ENCODE measurements at regions not wholly inside any gene's neighbourhood (a gene's known extent, or its start where the extent isn't known, plus 50 kb on each side); places are given as distances from the start of the nearest gene placed in this dataset.

DNA sequence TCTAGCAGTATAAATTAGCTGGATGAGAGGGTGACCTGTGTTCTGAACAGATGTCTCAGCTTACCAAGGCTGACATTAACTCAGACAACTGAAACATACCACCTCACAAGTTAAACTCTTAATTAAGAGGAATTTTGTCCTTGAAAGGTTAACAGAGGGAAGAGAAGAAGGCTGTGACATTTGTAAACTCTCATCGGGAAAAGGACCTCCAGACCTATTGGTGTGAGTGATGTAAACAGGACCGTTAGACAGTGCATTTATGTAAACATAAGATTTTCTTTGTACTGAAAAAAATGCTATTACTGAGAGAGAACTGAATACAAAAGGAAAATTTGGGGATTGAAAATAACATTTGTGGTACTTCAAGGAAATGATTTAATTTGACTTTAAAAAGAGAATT, 308.4 kb upstream of the DIAPH2 start:
- Histone ChIP-seq H3K4me1 (no peaks in the 10 kb centered on the region), H3K27me3 (peaks cover 0 to 44% of the 10 kb centered on the region in 2 donors), H3K4me3 (no peak overlapping the region), H3K36me3 (no peaks in the 10 kb centered on the region), H3K27ac (no peak overlapping the region), H3K9me3 (no peaks in the 10 kb centered on the region)
- DNase-seq (ENCODE audit: low spot score in 2 of 2): no peak
- intact Hi-C loops (cut with DNase I; ENCODE audit: low total_unique reads): no loop called here
- TF ChIP-seq POLR2AphosphoS5 (IDR thresholded peaks at IDR 0.05): no peak

DNA sequence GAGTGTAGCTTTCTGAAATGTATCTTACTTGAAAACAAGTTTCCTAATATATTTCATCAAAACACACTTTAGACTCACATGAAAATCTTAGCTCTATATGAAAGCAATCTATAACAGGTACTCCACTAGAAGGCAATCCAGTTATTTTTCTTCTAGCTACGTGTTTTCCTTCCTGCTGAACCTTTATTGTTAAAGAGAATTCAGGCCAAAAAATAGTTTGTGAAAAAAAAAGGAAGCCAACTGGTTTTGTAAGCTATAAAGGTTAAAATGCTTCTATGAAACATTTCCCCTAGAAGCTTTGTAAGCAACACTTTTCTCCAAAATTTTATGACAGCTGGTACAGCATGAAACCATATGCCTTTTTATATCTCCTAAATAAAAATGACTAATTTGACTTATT, 304.7 kb upstream of the DIAPH2 start:
- TF ChIP-seq POLR2AphosphoS5 (IDR thresholded peaks at IDR 0.05) (no peak), POLR2A (IDR thresholded peaks at IDR 0.05) (no peak)
- TF ChIP-seq, protein P1, sequence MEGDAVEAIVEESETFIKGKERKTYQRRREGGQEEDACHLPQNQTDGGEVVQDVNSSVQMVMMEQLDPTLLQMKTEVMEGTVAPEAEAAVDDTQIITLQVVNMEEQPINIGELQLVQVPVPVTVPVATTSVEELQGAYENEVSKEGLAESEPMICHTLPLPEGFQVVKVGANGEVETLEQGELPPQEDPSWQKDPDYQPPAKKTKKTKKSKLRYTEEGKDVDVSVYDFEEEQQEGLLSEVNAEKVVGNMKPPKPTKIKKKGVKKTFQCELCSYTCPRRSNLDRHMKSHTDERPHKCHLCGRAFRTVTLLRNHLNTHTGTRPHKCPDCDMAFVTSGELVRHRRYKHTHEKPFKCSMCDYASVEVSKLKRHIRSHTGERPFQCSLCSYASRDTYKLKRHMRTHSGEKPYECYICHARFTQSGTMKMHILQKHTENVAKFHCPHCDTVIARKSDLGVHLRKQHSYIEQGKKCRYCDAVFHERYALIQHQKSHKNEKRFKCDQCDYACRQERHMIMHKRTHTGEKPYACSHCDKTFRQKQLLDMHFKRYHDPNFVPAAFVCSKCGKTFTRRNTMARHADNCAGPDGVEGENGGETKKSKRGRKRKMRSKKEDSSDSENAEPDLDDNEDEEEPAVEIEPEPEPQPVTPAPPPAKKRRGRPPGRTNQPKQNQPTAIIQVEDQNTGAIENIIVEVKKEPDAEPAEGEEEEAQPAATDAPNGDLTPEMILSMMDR (IDR thresholded peaks at IDR 0.05): no peak
- no peak for DNase-seq (ENCODE audit: low spot score in 2 of 2)
- Histone ChIP-seq H3K36me3 (no peaks in the 10 kb centered on the region), H3K4me1 (no peaks in the 10 kb centered on the region), H3K27me3 (peaks cover 0 to 31% of the 10 kb centered on the region in 2 donors), H3K27ac (no peak overlapping the region), H3K9me3 (no peaks in the 10 kb centered on the region), H3K4me3 (no peak overlapping the region)
- intact Hi-C loops (cut with DNase I; ENCODE audit: low total_unique reads): no loop called here

DNA sequence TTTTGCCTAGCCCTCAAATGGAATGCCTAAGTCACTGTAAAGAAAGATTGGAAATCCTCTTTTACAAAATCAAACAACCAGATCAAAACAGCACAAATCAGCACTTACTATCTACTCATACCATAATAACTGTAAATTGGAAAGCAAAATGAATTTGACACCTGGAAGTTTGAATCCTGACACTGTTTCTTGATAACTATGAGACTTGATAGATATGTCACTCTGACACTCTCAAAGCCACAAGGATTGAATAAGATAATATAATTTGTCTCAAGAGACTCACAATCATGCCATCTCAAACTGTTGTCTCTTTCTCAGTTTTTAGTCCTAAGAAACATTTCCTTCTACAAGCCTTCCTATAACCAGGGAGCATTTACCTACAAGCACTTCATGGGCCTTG, 302.6 kb upstream of the DIAPH2 start:
- H3K27ac ChIP-seq: no peak overlapping the region
- H3K36me3 ChIP-seq: no peaks in the 10 kb centered on the region
- H3K4me3 ChIP-seq: no peak overlapping the region
- H3K4me1 ChIP-seq: no peaks in the 10 kb centered on the region
- intact Hi-C loops (cut with DNase I; ENCODE audit: low total_unique reads): no loop called here
- peaks cover 0 to 25% of the 10 kb centered on the region in 2 donors for H3K27me3 ChIP-seq
- DNase-seq (ENCODE audit: low spot score in 2 of 2): no peak
- no peaks in the 10 kb centered on the region for H3K9me3 ChIP-seq
- TF ChIP-seq POLR2AphosphoS5 (IDR thresholded peaks at IDR 0.05) (no peak), POLR2A (IDR thresholded peaks at IDR 0.05) (no peak)
- TF ChIP-seq, protein P1 (IDR thresholded peaks at IDR 0.05): no peak

DNA sequence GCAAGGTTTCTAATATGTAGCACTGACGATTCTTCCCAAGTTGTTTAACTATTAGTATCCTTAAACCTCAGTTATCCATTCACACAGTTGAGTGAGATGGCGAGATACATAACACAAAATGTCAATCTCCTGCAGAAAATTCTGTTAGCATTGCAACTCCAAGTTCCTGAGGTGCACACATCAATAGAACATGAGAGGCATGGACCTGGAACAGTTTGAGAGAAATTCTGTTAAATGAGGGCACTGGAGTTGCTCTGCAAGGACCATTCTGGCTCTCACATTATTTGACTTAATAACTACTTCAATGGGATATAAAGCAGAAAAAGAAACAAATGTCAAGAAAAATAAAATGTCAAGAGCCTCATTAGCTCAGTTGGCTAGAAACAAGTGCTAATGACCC, 301.2 kb upstream of the DIAPH2 start:
- H3K4me1 ChIP-seq: no peaks in the 10 kb centered on the region
- DNase-seq (ENCODE audit: low spot score in 2 of 2): no peak
- peaks cover 0 to 22% of the 10 kb centered on the region in 2 donors for H3K27me3 ChIP-seq
- no peak overlapping the region for H3K27ac ChIP-seq
- H3K4me3 ChIP-seq: no peak overlapping the region
- intact Hi-C loops (cut with DNase I; ENCODE audit: low total_unique reads): no loop called here
- no peaks in the 10 kb centered on the region for H3K9me3 ChIP-seq
- TF ChIP-seq POLR2AphosphoS5 (IDR thresholded peaks at IDR 0.05): no peak
- no peak for TF ChIP-seq POLR2A (IDR thresholded peaks at IDR 0.05)
- TF ChIP-seq, protein P1 (IDR thresholded peaks at IDR 0.05): no peak
- no peaks in the 10 kb centered on the region for H3K36me3 ChIP-seq

DNA sequence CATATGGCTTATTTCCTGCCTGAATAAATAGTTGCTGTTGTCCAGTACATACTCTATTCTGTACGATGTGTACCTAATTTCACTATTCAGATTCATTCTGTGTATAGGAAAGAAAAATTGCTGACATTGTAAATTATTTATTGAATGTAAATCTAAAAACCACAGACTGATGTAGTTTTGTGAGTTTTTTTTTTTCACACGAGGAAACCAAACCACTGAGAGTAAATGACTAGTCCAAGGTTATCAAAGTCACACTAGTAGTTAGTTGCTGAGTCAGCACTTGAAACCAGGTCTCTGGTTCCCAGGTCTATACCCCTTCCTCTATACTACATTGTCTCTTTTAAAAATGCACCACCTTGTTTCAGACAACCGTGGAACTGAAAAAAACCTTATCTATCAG, 298.3 kb upstream of the DIAPH2 start:
- no peak for TF ChIP-seq POLR2AphosphoS5 (IDR thresholded peaks at IDR 0.05)
- TF ChIP-seq, protein P1 (IDR thresholded peaks at IDR 0.05): no peak
- no peak for TF ChIP-seq POLR2A (IDR thresholded peaks at IDR 0.05)
- Histone ChIP-seq H3K27ac (no peak overlapping the region), H3K9me3 (no peaks in the 10 kb centered on the region), H3K36me3 (no peaks in the 10 kb centered on the region), H3K27me3 (peaks cover 0 to 13% of the 10 kb centered on the region in 2 donors), H3K4me1 (no peaks in the 10 kb centered on the region), H3K4me3 (no peak overlapping the region)
- no peak for DNase-seq (ENCODE audit: low spot score in 2 of 2)
- intact Hi-C loops (cut with DNase I; ENCODE audit: low total_unique reads): no loop called here

DNA sequence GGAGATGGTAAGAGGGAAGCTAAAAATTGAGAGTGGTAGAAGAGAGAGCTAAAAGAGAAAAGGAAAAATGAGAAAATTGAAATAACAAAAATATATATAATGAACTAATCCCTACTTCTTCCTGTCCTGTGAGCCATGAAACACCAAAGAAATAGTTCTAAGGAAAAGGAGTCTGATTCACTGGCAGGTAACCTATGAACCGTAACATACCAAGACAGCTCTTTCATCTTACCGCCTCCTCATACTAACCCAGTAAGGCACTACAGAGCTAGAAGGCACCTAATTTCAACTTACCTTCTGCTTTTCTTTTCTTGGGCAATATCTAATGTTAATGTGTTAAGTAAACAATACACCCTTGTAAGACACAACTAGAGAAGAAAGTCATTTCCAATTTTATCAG, 297.7 kb upstream of the DIAPH2 start:
- intact Hi-C loops (cut with DNase I; ENCODE audit: low total_unique reads): no loop called here
- H3K27me3 ChIP-seq: peaks cover 0 to 17% of the 10 kb centered on the region in 2 donors
- H3K9me3 ChIP-seq: no peaks in the 10 kb centered on the region
- H3K36me3 ChIP-seq: no peaks in the 10 kb centered on the region
- no peak overlapping the region for H3K4me3 ChIP-seq
- no peak for DNase-seq (ENCODE audit: low spot score in 2 of 2)
- TF ChIP-seq, protein P1 (IDR thresholded peaks at IDR 0.05): no peak
- no peak for TF ChIP-seq POLR2AphosphoS5 (IDR thresholded peaks at IDR 0.05)
- TF ChIP-seq POLR2A (IDR thresholded peaks at IDR 0.05): no peak
- H3K27ac ChIP-seq: no peak overlapping the region
- no peaks in the 10 kb centered on the region for H3K4me1 ChIP-seq

Measured in breast epithelium (tissue), 4 donors.